HG02588 (cell line): ENCODE measurements at regions not wholly inside any gene's neighbourhood (a gene's known extent, or its start where the extent isn't known, plus 50 kb on each side); places are given as distances from the start of the nearest gene placed in this dataset.

Source experiments
- ATAC-seq: cut with Tn5 transposase; IDR thresholded peaks from one replicate; pipeline ENCODE4 v1.9.1; 2021; ENCODE audit warnings: mild to moderate bottlenecking, moderate library complexity; ENCODE audit not compliant: unreplicated experiment

GRCh38 chr2:6557737-6558136 is 308.0 kb downstream of the CMPK2 start:
- no peak for ATAC-seq

- ATAC-seq: no peak
Measured at GRCh38 chr2:6562771-6563170, 302.9 kb downstream of the CMPK2 start.

- no peak for ATAC-seq
Measured at GRCh38 chr2:6564326-6564725, 301.4 kb downstream of the CMPK2 start.

- no peak for ATAC-seq
Measured at GRCh38 chr2:6574121-6574520, 291.6 kb downstream of the CMPK2 start.

- no peak for ATAC-seq
Measured at GRCh38 chr2:6576302-6576701, 289.4 kb downstream of the CMPK2 start.

GRCh38 chr2:6577960-6578359 is 287.7 kb downstream of the CMPK2 start:
- no peak for ATAC-seq

- ATAC-seq: no peak
Measured at GRCh38 chr2:6578416-6578815, 287.3 kb downstream of the CMPK2 start.

DNA sequence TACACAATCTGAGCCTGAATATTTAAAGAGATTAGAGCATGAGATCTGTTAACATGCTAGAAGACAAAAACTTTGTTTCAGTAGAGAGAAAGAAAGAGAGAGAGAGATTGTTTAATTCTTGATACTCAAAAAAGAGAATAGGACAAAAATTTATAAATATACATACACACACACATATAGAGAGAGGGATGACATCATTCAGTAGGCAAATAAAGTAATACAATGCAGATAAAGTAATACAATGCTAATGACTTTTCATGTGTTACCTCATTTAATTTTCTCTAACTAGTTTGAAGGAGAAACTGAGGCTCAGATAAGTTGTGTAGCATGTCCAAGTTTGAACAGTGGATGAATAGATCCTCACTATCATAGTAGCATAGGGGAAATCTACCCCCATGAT is 286.4 kb downstream of the CMPK2 start:
- no peak for ATAC-seq

- no peak for ATAC-seq
Measured at GRCh38 chr2:6580982-6581381, 284.7 kb downstream of the CMPK2 start.

DNA sequence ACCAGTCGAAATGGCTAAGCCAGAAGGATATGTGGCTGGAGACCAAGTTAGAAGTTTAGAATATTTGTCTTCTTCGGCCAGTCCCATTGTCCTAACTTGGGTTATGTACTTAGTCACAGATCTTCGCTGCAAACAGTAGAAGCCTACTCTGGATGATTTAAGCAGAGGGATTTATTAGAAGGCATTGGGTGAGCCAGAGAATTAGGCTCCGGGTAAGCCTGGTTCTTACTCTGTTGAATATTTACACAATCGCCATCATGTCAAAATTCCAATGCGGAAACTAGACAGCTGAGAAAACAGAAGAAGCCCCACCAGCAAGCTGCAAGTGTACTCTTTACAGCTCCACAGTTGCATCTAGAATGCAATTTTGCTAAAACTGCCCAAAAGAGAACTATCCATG is 276.6 kb downstream of the CMPK2 start:
- no peak for ATAC-seq

DNA sequence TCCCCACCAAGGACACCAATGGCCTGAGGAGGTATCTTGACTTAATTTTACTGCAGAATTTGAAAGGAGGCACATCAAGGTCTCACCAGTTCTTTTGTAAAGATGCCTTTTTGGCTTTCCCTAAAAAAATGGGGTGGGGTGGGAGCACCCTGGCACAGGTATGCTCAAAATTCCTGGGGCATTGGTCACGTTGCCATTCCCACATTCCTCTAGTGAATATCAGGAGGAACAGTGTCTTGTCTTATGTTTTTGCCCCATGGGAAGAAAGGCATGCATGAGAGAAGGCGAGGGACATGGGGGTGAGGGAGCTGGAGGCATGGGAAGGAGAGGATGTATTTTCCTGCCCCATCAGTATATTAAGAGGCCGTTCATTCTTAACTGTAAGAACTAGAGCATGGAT is 275.3 kb downstream of the CMPK2 start:
- ATAC-seq: no peak

DNA sequence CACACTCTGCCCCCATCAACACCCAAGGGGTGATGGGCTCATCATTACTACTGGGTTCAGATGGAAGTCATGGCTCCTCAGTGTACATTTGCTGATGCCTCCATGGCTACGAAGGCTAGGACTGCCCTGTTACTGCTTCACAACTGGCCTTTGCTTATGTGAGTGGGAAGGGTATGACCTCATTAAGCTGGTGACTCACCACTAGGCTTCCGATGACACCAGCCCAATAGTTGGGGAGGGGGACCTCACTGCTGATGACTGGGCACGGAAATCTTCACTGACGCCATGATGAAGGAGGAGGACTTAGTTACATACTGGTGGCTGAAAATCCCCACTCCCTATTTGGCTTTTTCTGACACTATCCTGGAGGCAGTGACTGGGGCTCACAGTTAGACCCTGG is 263.2 kb downstream of the CMPK2 start:
- no peak for ATAC-seq

DNA sequence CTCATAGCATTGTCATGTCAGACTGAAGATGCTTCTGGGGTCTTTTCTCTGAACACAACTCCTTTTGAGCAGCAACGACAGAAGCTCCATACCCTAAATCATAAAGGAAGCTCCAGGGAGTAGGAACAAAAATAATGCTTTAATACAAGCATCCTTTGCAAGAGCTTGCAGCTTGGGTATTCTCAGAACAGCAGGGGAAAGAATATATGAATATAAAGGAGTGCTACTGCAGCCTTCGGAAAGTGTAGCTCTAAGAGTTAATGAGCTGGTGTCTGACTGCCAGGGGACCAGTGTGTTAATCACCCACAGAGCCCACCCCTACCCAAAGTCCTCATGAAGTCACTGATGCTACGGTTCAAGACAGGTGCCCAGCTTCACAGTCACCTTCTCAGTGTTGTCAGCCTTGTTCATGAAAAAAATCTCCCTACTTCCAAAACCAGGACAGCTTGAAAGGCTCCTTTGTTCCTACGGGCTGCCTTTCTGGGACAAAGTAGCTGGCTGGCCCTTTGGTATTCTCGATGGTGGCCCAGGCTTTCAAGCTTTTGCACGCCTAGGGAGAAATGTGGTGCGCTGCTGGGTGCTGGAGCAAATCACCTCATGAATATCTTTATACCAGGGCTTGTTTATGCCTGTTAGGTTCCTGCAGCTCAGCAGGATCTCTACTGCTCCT is 259.7 kb downstream of the CMPK2 start:
- ATAC-seq: no peak

- no peak for ATAC-seq
Measured at GRCh38 chr2:6617794-6618193, 247.9 kb downstream of the CMPK2 start.

- no peak for ATAC-seq
Measured at GRCh38 chr2:6618201-6618600, 247.5 kb downstream of the CMPK2 start.

DNA sequence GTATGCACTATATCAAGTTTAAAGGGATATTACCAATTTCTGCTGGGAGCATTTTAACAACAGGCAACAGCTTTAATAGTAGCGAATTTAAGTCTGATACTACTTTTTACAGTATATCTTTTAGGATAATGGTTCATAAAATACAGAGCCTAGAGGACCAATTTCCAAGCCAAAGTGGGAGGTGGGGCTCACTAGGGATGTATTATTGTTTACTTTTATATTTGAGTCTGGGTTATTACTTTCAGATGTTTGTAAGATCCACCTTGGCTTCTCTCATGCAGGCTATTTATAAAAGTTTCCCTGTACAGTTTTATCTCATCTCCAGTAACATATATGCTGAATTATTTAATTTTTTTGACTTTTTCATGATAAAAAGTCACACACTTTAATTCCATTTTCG is 242.0 kb downstream of the CMPK2 start:
- ATAC-seq: no peak

DNA sequence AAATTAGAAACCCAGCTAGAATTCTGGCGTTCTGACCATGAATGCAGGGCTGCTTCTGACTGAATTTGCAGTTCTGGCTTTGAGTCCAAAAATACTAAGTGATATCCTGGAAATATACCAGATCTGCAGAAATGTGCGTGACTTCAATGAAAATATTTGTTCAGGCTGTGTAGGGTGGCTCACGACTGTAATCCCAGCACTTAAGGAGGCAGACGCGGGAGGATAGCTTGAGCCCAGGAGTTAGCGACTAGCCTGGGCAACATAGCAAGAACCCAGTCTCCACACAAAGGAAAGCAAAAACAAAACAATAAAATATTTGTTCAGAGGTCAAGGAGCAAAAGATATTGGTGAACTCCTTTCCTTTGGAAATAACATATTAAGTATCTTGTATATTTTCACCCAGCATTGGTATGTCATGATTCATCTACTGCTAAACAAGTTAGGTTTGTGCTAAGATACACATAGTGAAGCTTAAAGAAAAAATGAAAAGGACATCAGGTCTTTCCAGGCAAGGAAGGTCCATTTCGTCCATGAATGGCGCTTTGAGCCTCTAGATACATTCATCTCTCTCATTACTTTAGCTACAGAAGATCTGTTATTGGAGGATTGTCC is 239.2 kb downstream of the CMPK2 start:
- ATAC-seq: no peak

- ATAC-seq: no peak
Measured at GRCh38 chr2:6627316-6627715, 238.4 kb downstream of the CMPK2 start.

GRCh38 chr2:6630209-6630608 is 235.5 kb downstream of the CMPK2 start:
- no peak for ATAC-seq

- no peak for ATAC-seq
Measured at GRCh38 chr2:6635296-6635695, 230.4 kb downstream of the CMPK2 start.

- no peak for ATAC-seq
Measured at GRCh38 chr2:6637330-6637729, 228.4 kb downstream of the CMPK2 start.

DNA sequence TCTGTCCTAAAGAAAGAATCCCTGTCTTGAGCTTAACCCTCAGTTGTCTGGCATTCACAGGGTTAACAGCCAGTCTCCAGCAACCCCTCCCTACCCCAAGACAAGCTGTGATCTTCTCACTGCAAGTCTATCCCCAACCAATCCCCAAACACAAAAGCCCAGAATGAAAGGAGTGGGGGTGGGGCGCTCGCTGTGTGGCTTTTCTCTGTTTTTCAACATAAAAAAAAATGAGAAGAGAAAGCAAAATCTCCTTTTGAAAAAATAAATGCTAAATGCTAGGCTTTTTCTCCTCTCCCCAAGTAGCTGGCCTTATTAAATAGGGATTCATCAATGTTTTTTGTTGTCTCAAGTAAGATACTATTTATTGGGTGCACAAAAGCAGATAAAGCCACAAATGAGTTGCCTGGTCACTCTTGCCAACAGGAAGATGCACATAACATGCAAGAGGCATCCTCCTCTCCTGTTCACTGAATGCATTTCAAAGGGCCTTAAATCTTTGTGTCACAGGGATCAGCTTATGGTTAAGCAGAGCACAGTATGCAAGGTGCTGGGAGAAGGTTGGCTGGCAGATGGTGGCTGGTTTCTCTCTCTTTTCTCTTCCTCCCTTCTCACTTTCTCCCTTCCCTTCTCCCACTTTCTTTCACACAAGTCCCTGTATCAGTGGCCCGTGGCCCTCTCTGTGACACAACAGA is 225.6 kb downstream of the CMPK2 start:
- ATAC-seq: no peak
